H9 (cell line): ENCODE measurements at regions not wholly inside any gene's neighbourhood (a gene's known extent, or its start where the extent isn't known, plus 50 kb on each side); places are given as distances from the start of the nearest gene placed in this dataset.

Source experiments
- DNase-seq: peaks from one replicate; pipeline ENCODE4 v3.0.0-alpha.2; 2017
- H2AFZ ChIP-seq: one replicate; pipeline ENCODE4 v1.6.1; 2013; ENCODE audit warnings: mild to moderate bottlenecking, low read length, control low read depth, moderate library complexity
- H2AK5ac ChIP-seq: 2 replicates; pipeline ENCODE4 v1.6.1; 2013; ENCODE audit warnings: low read length, control low read depth, mixed read lengths; ENCODE audit not compliant: insufficient read length
- H2BK120ac ChIP-seq: one replicate; pipeline ENCODE4 v1.6.1; 2013; ENCODE audit warnings: low read depth, mild to moderate bottlenecking, low read length, control low read depth, inconsistent platforms; ENCODE audit not compliant: poor library complexity, severe bottlenecking
- H2BK12ac ChIP-seq: 2 replicates; pipeline ENCODE4 v1.6.1; 2013; ENCODE audit warnings: low read length, control low read depth, mixed read lengths, low read depth; ENCODE audit not compliant: insufficient read length
- H2BK15ac ChIP-seq: 2 replicates; pipeline ENCODE4 v1.6.1; 2013; ENCODE audit warnings: low read depth, low read length, control low read depth
- H2BK20ac ChIP-seq: one replicate; pipeline ENCODE4 v1.6.1; 2013; ENCODE audit warnings: low read depth, mild to moderate bottlenecking, low read length, control low read depth, inconsistent platforms; ENCODE audit not compliant: poor library complexity, severe bottlenecking
- H2BK5ac ChIP-seq: 2 replicates; pipeline ENCODE4 v1.6.1; 2013; ENCODE audit warnings: low read length, control low read depth, mixed read lengths; ENCODE audit not compliant: insufficient read length
- H3K14ac ChIP-seq: 2 replicates; pipeline ENCODE4 v1.6.1; 2013; ENCODE audit warnings: low read length, control low read depth; ENCODE audit not compliant: insufficient read depth
- H3K18ac ChIP-seq: 2 replicates; pipeline ENCODE4 v1.6.1; 2013; ENCODE audit warnings: low read depth, mild to moderate bottlenecking, mixed read lengths, low read length, control low read depth; ENCODE audit not compliant: insufficient read length
- H3K23ac ChIP-seq: 2 replicates; pipeline ENCODE4 v1.6.1; 2013; ENCODE audit warnings: low read length, control low read depth, mixed read lengths, low read depth; ENCODE audit not compliant: insufficient read length
- H3K23me2 ChIP-seq: 2 replicates; pipeline ENCODE4 v1.6.1; 2013; ENCODE audit warnings: low read depth, mild to moderate bottlenecking, mixed read lengths, low read length, control low read depth; ENCODE audit not compliant: insufficient read length, poor library complexity, severe bottlenecking
- H3K27ac ChIP-seq: 2 replicates; pipeline ENCODE4 v1.5.1; 2013; ENCODE audit warnings: low read length, control low read depth, mixed read lengths, low read depth; ENCODE audit not compliant: insufficient read length
- H3K27me3 ChIP-seq: 2 replicates; pipeline ENCODE4 v1.6.1; 2013; ENCODE audit warnings: low read length, control low read depth, inconsistent platforms; ENCODE audit not compliant: insufficient read depth
- H3K4ac ChIP-seq: 2 replicates; pipeline ENCODE4 v1.6.1; 2013; ENCODE audit warnings: low read depth, mild to moderate bottlenecking, control low read depth, inconsistent platforms, low read length, moderate library complexity
- H3K4me1 ChIP-seq: 2 replicates; pipeline ENCODE4 v1.6.1; 2013; ENCODE audit warnings: low read length, control low read depth, inconsistent platforms; ENCODE audit not compliant: insufficient read depth
- H3K4me2 ChIP-seq: 2 replicates; pipeline ENCODE4 v1.6.1; 2013; ENCODE audit warnings: low read length, control low read depth, mixed read lengths; ENCODE audit not compliant: insufficient read length, insufficient read depth
- H3K56ac ChIP-seq: 2 replicates; pipeline ENCODE4 v1.6.1; 2013; ENCODE audit warnings: low read depth, mild to moderate bottlenecking, mixed read lengths, low read length, control low read depth; ENCODE audit not compliant: insufficient read length
- H3K79me1 ChIP-seq: 2 replicates; pipeline ENCODE4 v1.6.1; 2013; ENCODE audit warnings: low read depth, mild to moderate bottlenecking, moderate library complexity, low read length, control low read depth, inconsistent platforms; ENCODE audit not compliant: insufficient read depth, poor library complexity, severe bottlenecking
- H3K79me2 ChIP-seq: 2 replicates; pipeline ENCODE4 v1.6.1; 2013; ENCODE audit warnings: low read length, control low read depth, inconsistent platforms; ENCODE audit not compliant: insufficient read depth
- H3K9ac ChIP-seq: 2 replicates; pipeline ENCODE4 v1.6.1; 2013; ENCODE audit warnings: low read length, control low read depth, mixed read lengths; ENCODE audit not compliant: insufficient read length; ENCODE audit errors: extremely low read depth
- H3K9me3 ChIP-seq: one replicate; pipeline ENCODE4 v1.6.1; 2013; ENCODE audit warnings: low read depth, low read length, inconsistent platforms; ENCODE audit not compliant: control insufficient read depth
- H3T11ph ChIP-seq: one replicate; pipeline ENCODE4 v1.6.1; 2013; ENCODE audit warnings: mild to moderate bottlenecking, low read length, control low read depth, inconsistent platforms
- H4K20me1 ChIP-seq: one replicate; pipeline ENCODE4 v1.6.1; 2013; ENCODE audit not compliant: control insufficient read depth, insufficient read length, insufficient read depth
- H4K5ac ChIP-seq: 2 replicates; pipeline ENCODE4 v1.6.1; 2013; ENCODE audit warnings: low read depth, mild to moderate bottlenecking, mixed read lengths, low read length, control low read depth; ENCODE audit not compliant: insufficient read length
- H4K8ac ChIP-seq: replicated peaks from 2 replicates; pipeline ENCODE4 v1.6.1; 2013; ENCODE audit warnings: low read length, control low read depth, mixed read lengths, low read depth; ENCODE audit not compliant: insufficient read length
- H4K91ac ChIP-seq: 2 replicates; pipeline ENCODE4 v1.6.1; 2013; ENCODE audit warnings: low read depth, mild to moderate bottlenecking, moderate library complexity, mixed read lengths, low read length, control low read depth; ENCODE audit not compliant: insufficient read length
- H3K27ac Mint-ChIP-seq, 3 experiments: 2 replicates in 2 of 3; 3 replicates in 1 of 3; pipeline ENCODE4 v1.8.0; 2020 to 2021; ENCODE audit warnings: mixed read lengths in 3 of 3, mild to moderate bottlenecking in 1 of 3, moderate library complexity in 1 of 3
- H3K27me3 Mint-ChIP-seq: 2 replicates; pipeline ENCODE4 v1.8.0; 2021; ENCODE audit warnings: low read depth, mild to moderate bottlenecking, moderate library complexity, mixed read lengths
- H3K36me3 Mint-ChIP-seq, 3 experiments: 2 replicates in 2 of 3; 3 replicates in 1 of 3; pipeline ENCODE4 v1.8.0; 2020 to 2021; ENCODE audit warnings: low read depth in 3 of 3, mixed read lengths in 3 of 3; ENCODE audit not compliant: insufficient read depth in 1 of 3
- H3K4me1 Mint-ChIP-seq, 2 experiments: 2 replicates each; pipeline ENCODE4 v1.8.0; 2020; ENCODE audit warnings: mixed read lengths in 2 of 2
- H3K4me3 Mint-ChIP-seq, 2 experiments: 2 replicates in 1 of 2; 3 replicates in 1 of 2; pipeline ENCODE4 v1.8.0; 2020 to 2021; ENCODE audit warnings: mild to moderate bottlenecking in 2 of 2, mixed read lengths in 2 of 2, moderate library complexity in 1 of 2
- H3K9me3 Mint-ChIP-seq, 2 experiments: 2 replicates in 1 of 2; 3 replicates in 1 of 2; pipeline ENCODE4 v1.8.0; 2020; ENCODE audit warnings: mild to moderate bottlenecking in 2 of 2, mixed read lengths in 2 of 2, moderate library complexity in 1 of 2
- WGBS: extraction: QIAGEN DNeasy Blood & Tissue Kit; methylation state at CpG from one replicate; pipeline ENCODE4 v1.1.7; 2013; ENCODE audit warnings: missing lambda C conversion rate, low lambda C conversion rate, mixed read lengths; ENCODE audit not compliant: insufficient read length; ENCODE audit errors: extremely low coverage; 5-methylcytosine and 5-hydroxymethylcytosine counted together
- TF ChIP-seq, protein P1 (sequence below): fragments of 200-600 bp; sonication (generic); conservative IDR thresholded peaks from 3 replicates; pipeline ENCODE4 v1.8.0; 2021; ENCODE audit warnings: antibody characterized with exemption, mild to moderate bottlenecking

DNA sequence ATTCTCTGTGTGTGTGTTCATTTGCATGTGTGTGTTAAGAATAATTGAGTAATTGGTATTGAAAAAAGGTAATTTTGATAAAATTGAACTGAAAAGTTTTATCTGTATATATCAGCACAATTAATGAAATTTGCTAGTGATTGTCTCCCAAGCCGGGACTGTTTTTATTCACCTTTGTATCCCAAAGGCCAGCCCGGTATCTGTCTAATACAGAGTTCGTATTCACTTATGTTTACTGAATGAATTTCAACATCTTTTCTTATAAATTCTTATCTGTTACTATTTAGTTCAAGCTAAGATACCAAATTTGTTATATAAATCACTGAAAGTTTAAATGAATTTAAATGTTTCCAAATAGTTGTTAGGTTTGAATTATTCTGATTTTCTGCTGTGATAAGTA lies 394.0 kb upstream of the NAALADL2 start:
- H2BK5ac ChIP-seq, result no peak overlapping the region
- no peaks in the 10 kb centered on the region for H3K79me1 ChIP-seq
- no peak overlapping the region for H3K4me3 Mint-ChIP-seq
- H4K91ac ChIP-seq, result no peak overlapping the region
- H3K4ac ChIP-seq, result no peak overlapping the region
- no peaks in the 10 kb centered on the region for H3K23me2 ChIP-seq
- no peak overlapping the region for H2BK15ac ChIP-seq
- no peaks in the 10 kb centered on the region for H4K20me1 ChIP-seq
- no peaks in the 10 kb centered on the region for H3K27me3 ChIP-seq
- no peak overlapping the region for H2AFZ ChIP-seq
- H2BK20ac ChIP-seq, result no peak overlapping the region
- no peak overlapping the region for H2BK120ac ChIP-seq
- no peak overlapping the region for H3K27ac ChIP-seq
- no peak overlapping the region for H2BK12ac ChIP-seq
- WGBS, result no CpG with 5 or more reads among the region's 3 CpGs
- no peak overlapping the region for H3K4me2 ChIP-seq
- H3K27ac Mint-ChIP-seq, result no peak overlapping the region
- no peak overlapping the region for H3K9ac ChIP-seq
- no peak overlapping the region for H3K14ac ChIP-seq
- TF ChIP-seq, protein P1, sequence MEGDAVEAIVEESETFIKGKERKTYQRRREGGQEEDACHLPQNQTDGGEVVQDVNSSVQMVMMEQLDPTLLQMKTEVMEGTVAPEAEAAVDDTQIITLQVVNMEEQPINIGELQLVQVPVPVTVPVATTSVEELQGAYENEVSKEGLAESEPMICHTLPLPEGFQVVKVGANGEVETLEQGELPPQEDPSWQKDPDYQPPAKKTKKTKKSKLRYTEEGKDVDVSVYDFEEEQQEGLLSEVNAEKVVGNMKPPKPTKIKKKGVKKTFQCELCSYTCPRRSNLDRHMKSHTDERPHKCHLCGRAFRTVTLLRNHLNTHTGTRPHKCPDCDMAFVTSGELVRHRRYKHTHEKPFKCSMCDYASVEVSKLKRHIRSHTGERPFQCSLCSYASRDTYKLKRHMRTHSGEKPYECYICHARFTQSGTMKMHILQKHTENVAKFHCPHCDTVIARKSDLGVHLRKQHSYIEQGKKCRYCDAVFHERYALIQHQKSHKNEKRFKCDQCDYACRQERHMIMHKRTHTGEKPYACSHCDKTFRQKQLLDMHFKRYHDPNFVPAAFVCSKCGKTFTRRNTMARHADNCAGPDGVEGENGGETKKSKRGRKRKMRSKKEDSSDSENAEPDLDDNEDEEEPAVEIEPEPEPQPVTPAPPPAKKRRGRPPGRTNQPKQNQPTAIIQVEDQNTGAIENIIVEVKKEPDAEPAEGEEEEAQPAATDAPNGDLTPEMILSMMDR, result no peak
- H3K79me2 ChIP-seq, result no peaks in the 10 kb centered on the region
- H3K56ac ChIP-seq, result no peak overlapping the region
- H2AK5ac ChIP-seq, result no peak overlapping the region
- H3K4me1 ChIP-seq, result no peaks in the 10 kb centered on the region
- peaks cover 2 to 9% (median 6%) of the 10 kb centered on the region in 3 experiments; a peak in 4 of 7 replicates for H3K36me3 Mint-ChIP-seq
- H3T11ph ChIP-seq, result no peak overlapping the region
- no peak for DNase-seq
- H3K23ac ChIP-seq, result no peak overlapping the region
- no peak overlapping the region for H4K8ac ChIP-seq
- peaks cover 22% of the 10 kb centered on the region in 2 experiments for H3K4me1 Mint-ChIP-seq
- no peak overlapping the region for H3K18ac ChIP-seq
- H3K27me3 Mint-ChIP-seq, result no peaks in the 10 kb centered on the region
- H3K9me3 Mint-ChIP-seq, result no peaks in the 10 kb centered on the region
- H3K9me3 ChIP-seq, result no peaks in the 10 kb centered on the region
- H4K5ac ChIP-seq, result no peak overlapping the region
